ENCODE measurements at regions not wholly inside any gene's neighbourhood (a gene's known extent, or its start where the extent isn't known, plus 50 kb on each side); places are given as distances from the start of the nearest gene placed in this dataset.

- no peak for TF ChIP-seq POLR2AphosphoS5 (IDR thresholded peaks at IDR 0.05)
- no peak for TF ChIP-seq POLR2A (IDR thresholded peaks at IDR 0.05)
- no peak for TF ChIP-seq CTCF (IDR thresholded peaks at IDR 0.05)
These were observed 128.1 kb downstream of the TEX29 start for GRCh38 chr13:111448504-111448903.

All from stomach (tissue), 4 donors.